Lung (tissue), 11 donors: ENCODE measurements at regions not wholly inside any gene's neighbourhood (a gene's known extent, or its start where the extent isn't known, plus 50 kb on each side); places are given as distances from the start of the nearest gene placed in this dataset.

Experiments
- ATAC-seq: fragments of 200-7000 bp; cut with Tn5 transposase; one replicate; pipeline ENCODE4 v1.9.1; 2020; ENCODE audit warnings: moderate number of reproducible peaks; ENCODE audit not compliant: insufficient read depth, low FRiP score
- DNase-seq, 3 donors: peaks; one replicate each; pipeline ENCODE4 v3.0.0-alpha.2; 2013 to 2017
- H3K27ac ChIP-seq, 2 donors: one replicate each; pipeline ENCODE4 v1.5.1; 2013; ENCODE audit warnings: mild to moderate bottlenecking in 2 of 2, moderate library complexity in 2 of 2, control low read depth in 1 of 2, inconsistent platforms in 1 of 2, low read depth in 1 of 2, low read length in 1 of 2
- H3K27me3 ChIP-seq, 3 donors: one replicate each; pipeline ENCODE4 v1.5.1; 2013; ENCODE audit warnings: low read length in 2 of 3; ENCODE audit not compliant: control insufficient read depth in 3 of 3, insufficient read depth in 3 of 3
- H3K36me3 ChIP-seq, 4 donors: one replicate each; pipeline ENCODE4 v1.5.1; 2013; ENCODE audit warnings: low read length in 4 of 4, mild to moderate bottlenecking in 1 of 4, moderate library complexity in 1 of 4; ENCODE audit not compliant: control insufficient read depth in 4 of 4, insufficient read depth in 4 of 4
- H3K4me1 ChIP-seq, 5 donors: one replicate each; pipeline ENCODE4 v1.5.1; 2013; ENCODE audit warnings: low read length in 5 of 5, mild to moderate bottlenecking in 2 of 5, moderate library complexity in 1 of 5; ENCODE audit not compliant: control insufficient read depth in 5 of 5, insufficient read depth in 5 of 5
- H3K4me3 ChIP-seq: one replicate; pipeline ENCODE4 v1.5.1; 2013; ENCODE audit warnings: mild to moderate bottlenecking, control low read depth, moderate library complexity
- H3K9ac ChIP-seq, 2 donors: one replicate each; pipeline ENCODE4 v1.5.1; 2013; ENCODE audit warnings: low read length in 2 of 2, control low read depth in 1 of 2; ENCODE audit not compliant: insufficient read depth in 1 of 2
- H3K9me3 ChIP-seq, 4 donors: one replicate each; pipeline ENCODE4 v1.5.1; 2013; ENCODE audit warnings: low read length in 3 of 4, mild to moderate bottlenecking in 1 of 4, moderate library complexity in 1 of 4; ENCODE audit not compliant: control insufficient read depth in 4 of 4, insufficient read depth in 3 of 4
- CTCF ChIP-seq: IDR thresholded peaks from 2 replicates; pipeline ENCODE4 v1.5.1; 2012; ENCODE audit warnings: mild to moderate bottlenecking; ENCODE audit errors: control extremely low read depth, extremely low read depth
- WGBS, 2 donors: extraction: QIAGEN DNeasy Blood & Tissue Kit; methylation state at CpG; one replicate each; pipeline ENCODE4 v1.1.7; 2013; 5-methylcytosine and 5-hydroxymethylcytosine counted together
- donor health status: control.
- donor health status: control.
- donor health status: Bipolar disorder and iron deficiency.
- donor health status: healthy.
- donor health status: DM: yes; HTN: yes; CAD: no.

- Histone ChIP-seq H3K27me3 (peaks cover 0 to 5% (median 0%) of the 10 kb centered on the region in 3 donors), H3K36me3 (no peaks in the 10 kb centered on the region), H3K27ac (no peak overlapping the region), H3K4me3 (no peak overlapping the region), H3K4me1 (peaks cover 0 to 3% (median 0%) of the 10 kb centered on the region in 5 donors), H3K9me3 (no peaks in the 10 kb centered on the region), H3K9ac (no peak overlapping the region)
- DNase-seq (no peak), ATAC-seq (no peak)
- TF ChIP-seq CTCF = no peak
- whole genome bisulfite sequencing, 2 donors = 91 to 93% methylated on average over 1 of the region's 1 CpG
These were observed 84.7 kb downstream of the FAM161A start for GRCh38 chr2:61769093-61769675.

DNA sequence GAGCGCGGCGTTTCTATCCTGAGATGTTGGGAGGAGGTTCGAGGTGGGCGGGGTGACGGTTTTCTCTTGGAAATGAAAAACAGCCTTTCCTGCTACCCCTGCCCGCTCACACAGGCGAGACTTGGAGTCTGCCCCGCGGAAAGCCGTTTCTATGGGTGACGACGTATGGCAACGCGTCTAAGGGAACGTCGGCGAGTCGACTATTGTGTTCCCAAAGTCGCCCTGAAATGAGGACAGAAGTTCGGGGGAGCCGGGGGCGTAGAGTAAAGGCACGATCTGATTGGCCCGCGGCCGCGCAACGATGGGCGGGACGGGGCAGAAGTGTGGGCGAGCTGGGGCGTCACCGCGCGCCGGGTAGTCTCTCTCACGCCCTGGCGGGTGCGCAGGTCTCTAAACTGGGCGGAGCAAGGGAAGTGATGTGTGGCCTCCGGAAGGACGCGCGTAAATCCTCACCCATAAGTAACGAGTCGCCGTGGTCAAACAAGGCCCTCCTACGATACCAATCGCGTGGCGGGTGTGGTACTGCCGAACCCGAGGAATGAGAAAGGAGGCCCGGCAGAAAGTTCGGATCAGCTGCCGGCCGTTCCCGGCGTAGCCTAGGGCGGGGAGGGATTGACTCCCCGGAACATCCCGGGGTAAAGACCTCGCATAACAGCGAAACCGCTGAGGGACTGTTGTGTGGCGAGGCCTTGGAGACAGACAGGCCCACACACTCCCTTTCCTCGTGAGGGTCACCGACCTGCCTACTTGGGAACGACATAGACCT lies 89.6 kb downstream of the FAM161A start:
- peak overlapping the region; percentile 99 for H3K9ac ChIP-seq
- peak overlapping the region; percentile 89 to 97 for H3K27ac ChIP-seq
- H3K27me3 ChIP-seq = no peaks in the 10 kb centered on the region
- 1 to 2% methylated on average over 69 to 70 of the region's 70 CpGs for WGBS, 2 donors
- no peaks in the 10 kb centered on the region for H3K36me3 ChIP-seq
- peak overlapping the region; percentile 83 for H3K4me3 ChIP-seq
- peak; percentile 99 for ATAC-seq
- no peaks in the 10 kb centered on the region for H3K9me3 ChIP-seq
- DNase-seq = peak; percentile 99
- H3K4me1 ChIP-seq = peaks cover 0 to 3% (median 0%) of the 10 kb centered on the region in 5 donors
- no peak for TF ChIP-seq CTCF

- H3K4me1 ChIP-seq = peaks cover 0 to 3% (median 0%) of the 10 kb centered on the region in 5 donors
- H3K4me3 ChIP-seq = peak overlapping the region; percentile 83
- WGBS, 2 donors = 0 to 1% methylated on average over 23 of the region's 23 CpGs
- no peak for TF ChIP-seq CTCF
- DNase-seq (peak; percentile 88 to 93 (median 92)), ATAC-seq (peak; percentile 29)
- no peaks in the 10 kb centered on the region for H3K36me3 ChIP-seq
- no peaks in the 10 kb centered on the region for H3K27me3 ChIP-seq
- peak overlapping the region; percentile 99 for H3K9ac ChIP-seq
- peak overlapping the region; percentile 88 to 97 for H3K27ac ChIP-seq
- no peaks in the 10 kb centered on the region for H3K9me3 ChIP-seq
These were observed 90.2 kb downstream of the FAM161A start for GRCh38 chr2:61763605-61764034.
